Neural progenitor cell (in vitro differentiated cells): ENCODE measurements at regions not wholly inside any gene's neighbourhood (a gene's known extent, or its start where the extent isn't known, plus 50 kb on each side); places are given as distances from the start of the nearest gene placed in this dataset.
A peak's percentile ranks its signal among the peaks of the same experiment; 100 is the strongest.

Source experiments
- DNase-seq: peaks from one replicate; pipeline ENCODE4 v3.0.0-alpha.2; 2016; ENCODE audit warnings: low spot score
- H2AFZ ChIP-seq: fragments of 200-600 bp; sonication (generic); replicated peaks from 2 replicates; pipeline ENCODE4 v1.6.1; 2016; ENCODE audit warnings: antibody characterized with exemption
- H3F3A ChIP-seq: fragments of 200-600 bp; sonication (generic); 2 replicates; pipeline ENCODE4 v1.6.1; 2016; ENCODE audit warnings: antibody characterized with exemption, low read depth
- H3K27ac ChIP-seq: fragments of 200-600 bp; sonication (generic); 2 replicates; pipeline ENCODE4 v1.5.1; 2016; ENCODE audit warnings: mild to moderate bottlenecking
- H3K27me3 ChIP-seq: fragments of 200-600 bp; sonication (generic); 2 replicates; pipeline ENCODE4 v1.6.1; 2016; ENCODE audit warnings: mild to moderate bottlenecking, moderate library complexity
- H3K36me3 ChIP-seq: fragments of 200-600 bp; sonication (generic); 2 replicates; pipeline ENCODE4 v1.5.1; 2016
- H3K4me1 ChIP-seq: fragments of 200-600 bp; sonication (generic); 2 replicates; pipeline ENCODE4 v1.6.1; 2016; ENCODE audit warnings: mixed run types
- H3K4me2 ChIP-seq: fragments of 200-600 bp; sonication (generic); 2 replicates; pipeline ENCODE4 v1.6.1; 2016
- H3K4me3 ChIP-seq: fragments of 200-600 bp; sonication (generic); 2 replicates; pipeline ENCODE4 v1.5.1; 2016
- H3K79me2 ChIP-seq: fragments of 200-600 bp; sonication (generic); 2 replicates; pipeline ENCODE4 v1.6.1; 2016; ENCODE audit warnings: low read depth
- H3K9ac ChIP-seq: fragments of 200-600 bp; sonication (generic); 2 replicates; pipeline ENCODE4 v1.6.1; 2016
- H3K9me3 ChIP-seq: fragments of 200-600 bp; sonication (generic); 2 replicates; pipeline ENCODE4 v1.5.1; 2016; ENCODE audit warnings: low read depth
- H4K20me1 ChIP-seq: fragments of 200-600 bp; sonication (generic); 2 replicates; pipeline ENCODE4 v1.6.1; 2016; ENCODE audit warnings: low read depth
- H3K27ac Mint-ChIP-seq: 3 replicates; pipeline ENCODE4 v1.8.0; 2021; ENCODE audit warnings: mixed read lengths
- H3K27me3 Mint-ChIP-seq: 2 replicates; pipeline ENCODE4 v1.8.0; 2022; ENCODE audit warnings: low read depth, mild to moderate bottlenecking, inconsistent platforms, moderate library complexity, mixed read lengths; ENCODE audit not compliant: insufficient read depth
- H3K36me3 Mint-ChIP-seq: 3 replicates; pipeline ENCODE4 v1.8.0; 2021; ENCODE audit warnings: mixed read lengths
- H3K4me1 Mint-ChIP-seq: 3 replicates; pipeline ENCODE4 v1.8.0; 2021; ENCODE audit warnings: mixed read lengths
- H3K4me3 Mint-ChIP-seq: 3 replicates; pipeline ENCODE4 v1.8.0; 2021; ENCODE audit warnings: mild to moderate bottlenecking, moderate library complexity, mixed read lengths
- H3K9me3 Mint-ChIP-seq: 3 replicates; pipeline ENCODE4 v1.8.0; 2020; ENCODE audit warnings: mixed read lengths
- EZH2 ChIP-seq: fragments of 200-600 bp; sonication (generic); IDR thresholded peaks from 2 replicates; pipeline ENCODE4 v1.6.1; 2017; ENCODE audit warnings: antibody characterized with exemption, mild to moderate bottlenecking, moderate library complexity
- EZH2phosphoT487 ChIP-seq: fragments of 200-600 bp; sonication (generic); IDR thresholded peaks from 2 replicates; pipeline ENCODE4 v1.6.1; 2017; ENCODE audit warnings: antibody characterized with exemption
- TF ChIP-seq, protein P1 (sequence below): fragments of 200-600 bp; sonication (generic); IDR thresholded peaks from 2 replicates; pipeline ENCODE4 v1.5.1; 2017; ENCODE audit warnings: antibody characterized with exemption, mild to moderate bottlenecking

DNA sequence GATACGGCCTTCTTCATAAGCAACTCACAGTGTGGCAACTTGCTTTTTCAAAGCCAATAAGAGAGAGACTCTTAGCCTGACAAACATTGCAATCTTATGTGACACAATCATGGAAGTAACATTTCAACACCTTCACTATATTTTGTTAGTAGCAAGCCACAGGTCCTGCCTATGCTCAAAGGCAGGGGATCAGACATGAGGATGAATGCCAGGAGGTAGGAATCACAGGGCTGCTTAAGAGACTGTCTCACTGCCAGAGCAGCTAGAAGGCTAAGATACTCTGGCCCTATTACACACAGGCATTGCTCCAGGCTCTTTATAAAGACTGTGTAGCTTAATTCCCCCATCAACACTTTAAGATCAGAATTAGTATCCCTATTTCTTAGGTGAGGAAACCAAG lies 236.2 kb upstream of the KAZN start:
- H2AFZ ChIP-seq: no peak overlapping the region
- H3K36me3 ChIP-seq: no peaks in the 10 kb centered on the region
- Mint-ChIP-seq H3K27me3 (peaks cover 22% of the 10 kb centered on the region), H3K4me3 (no peak overlapping the region), H3K27ac (no peak overlapping the region), H3K9me3 (peaks cover 19% of the 10 kb centered on the region), H3K4me1 (peaks cover 15% of the 10 kb centered on the region), H3K36me3 (no peaks in the 10 kb centered on the region)
- no peak for DNase-seq
- no peaks in the 10 kb centered on the region for H3K9me3 ChIP-seq
- no peak overlapping the region for H3K9ac ChIP-seq
- no peak for TF ChIP-seq EZH2
- TF ChIP-seq EZH2phosphoT487: no peak
- TF ChIP-seq, protein P1, sequence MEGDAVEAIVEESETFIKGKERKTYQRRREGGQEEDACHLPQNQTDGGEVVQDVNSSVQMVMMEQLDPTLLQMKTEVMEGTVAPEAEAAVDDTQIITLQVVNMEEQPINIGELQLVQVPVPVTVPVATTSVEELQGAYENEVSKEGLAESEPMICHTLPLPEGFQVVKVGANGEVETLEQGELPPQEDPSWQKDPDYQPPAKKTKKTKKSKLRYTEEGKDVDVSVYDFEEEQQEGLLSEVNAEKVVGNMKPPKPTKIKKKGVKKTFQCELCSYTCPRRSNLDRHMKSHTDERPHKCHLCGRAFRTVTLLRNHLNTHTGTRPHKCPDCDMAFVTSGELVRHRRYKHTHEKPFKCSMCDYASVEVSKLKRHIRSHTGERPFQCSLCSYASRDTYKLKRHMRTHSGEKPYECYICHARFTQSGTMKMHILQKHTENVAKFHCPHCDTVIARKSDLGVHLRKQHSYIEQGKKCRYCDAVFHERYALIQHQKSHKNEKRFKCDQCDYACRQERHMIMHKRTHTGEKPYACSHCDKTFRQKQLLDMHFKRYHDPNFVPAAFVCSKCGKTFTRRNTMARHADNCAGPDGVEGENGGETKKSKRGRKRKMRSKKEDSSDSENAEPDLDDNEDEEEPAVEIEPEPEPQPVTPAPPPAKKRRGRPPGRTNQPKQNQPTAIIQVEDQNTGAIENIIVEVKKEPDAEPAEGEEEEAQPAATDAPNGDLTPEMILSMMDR: no peak
- H3K79me2 ChIP-seq: no peaks in the 10 kb centered on the region
- H4K20me1 ChIP-seq: no peaks in the 10 kb centered on the region
- no peak overlapping the region for H3K27ac ChIP-seq
- H3F3A ChIP-seq: no peaks in the 10 kb centered on the region
- H3K4me2 ChIP-seq: no peak overlapping the region
- H3K4me1 ChIP-seq: peaks cover 7% of the 10 kb centered on the region
- H3K27me3 ChIP-seq: no peaks in the 10 kb centered on the region
- no peak overlapping the region for H3K4me3 ChIP-seq

DNA sequence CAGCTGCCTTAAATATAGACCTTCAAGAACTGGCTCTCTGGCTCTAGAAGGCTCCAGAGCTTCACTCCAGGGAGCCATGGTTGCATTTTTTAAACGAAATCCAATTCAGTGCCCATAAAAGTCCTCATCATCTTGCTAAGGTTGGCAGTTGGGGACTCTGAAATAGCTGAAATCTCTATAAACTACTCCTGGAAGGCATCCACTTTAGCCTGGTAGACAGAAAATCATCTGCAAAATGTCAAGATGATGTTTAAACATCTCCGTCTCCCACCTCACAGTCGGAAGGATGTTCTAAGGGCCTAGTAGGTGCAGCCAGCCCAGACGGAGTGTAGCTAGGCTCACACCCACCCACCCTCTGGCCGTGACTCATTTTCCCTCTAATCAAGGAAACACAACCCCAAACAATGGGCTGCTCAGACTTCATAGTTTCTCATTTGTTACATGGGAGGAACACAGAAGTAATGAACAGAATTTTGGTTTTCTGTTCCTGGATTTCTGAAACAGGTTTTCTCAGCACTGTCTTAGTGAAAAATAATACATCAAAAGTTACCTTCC lies 235.4 kb upstream of the KAZN start:
- TF ChIP-seq EZH2 (no peak), EZH2phosphoT487 (no peak)
- TF ChIP-seq, protein P1: no peak
- Histone ChIP-seq H3K4me1 (peaks cover 7% of the 10 kb centered on the region), H3F3A (no peaks in the 10 kb centered on the region), H3K4me2 (no peak overlapping the region), H3K36me3 (no peaks in the 10 kb centered on the region), H4K20me1 (no peaks in the 10 kb centered on the region), H3K27ac (no peak overlapping the region), H2AFZ (no peak overlapping the region), H3K27me3 (no peaks in the 10 kb centered on the region), H3K79me2 (no peaks in the 10 kb centered on the region), H3K9ac (no peak overlapping the region), H3K9me3 (no peaks in the 10 kb centered on the region), H3K4me3 (no peak overlapping the region)
- Mint-ChIP-seq H3K9me3 (peaks cover 15% of the 10 kb centered on the region), H3K27ac (no peak overlapping the region), H3K27me3 (peaks cover 25% of the 10 kb centered on the region), H3K4me3 (no peak overlapping the region), H3K4me1 (peaks cover 22% of the 10 kb centered on the region), H3K36me3 (no peaks in the 10 kb centered on the region)
- DNase-seq: no peak

DNA sequence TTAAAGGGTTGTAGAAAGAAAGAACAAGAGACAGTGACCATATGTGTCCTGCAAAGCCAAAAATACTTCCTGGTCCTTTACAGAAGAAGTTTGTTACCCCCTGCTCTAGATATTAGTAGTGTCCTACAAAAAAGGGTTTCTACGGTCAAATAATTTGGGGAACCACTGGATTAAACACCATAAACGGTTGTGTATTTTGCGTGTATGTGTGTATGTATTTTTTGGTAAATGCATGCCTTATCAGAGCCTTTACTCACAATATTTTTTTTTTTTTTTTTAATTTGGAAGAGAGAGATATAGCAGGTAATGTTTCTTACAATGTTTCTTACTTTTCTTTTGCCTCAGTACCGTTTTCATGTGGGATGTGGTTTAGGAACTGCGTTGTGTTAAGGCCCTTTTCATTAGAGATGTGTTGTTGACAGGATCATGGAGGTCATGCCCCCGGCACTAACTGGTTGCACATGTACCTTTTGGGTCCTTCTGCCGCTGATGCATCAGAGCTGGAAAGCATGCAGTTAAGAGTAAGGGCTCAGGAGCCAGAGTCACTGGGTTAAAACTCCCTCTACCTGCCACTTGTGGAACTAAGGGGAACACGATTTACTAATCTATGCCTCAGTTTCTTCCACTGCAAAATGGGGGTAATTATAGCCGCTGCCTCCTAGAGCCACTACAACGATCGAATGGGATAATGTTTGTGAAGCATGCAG lies 234.6 kb upstream of the KAZN start:
- Histone ChIP-seq H3K4me1 (peaks cover 7% of the 10 kb centered on the region), H3F3A (no peaks in the 10 kb centered on the region), H3K27me3 (no peaks in the 10 kb centered on the region), H4K20me1 (no peaks in the 10 kb centered on the region), H3K9me3 (no peaks in the 10 kb centered on the region), H3K9ac (no peak overlapping the region), H2AFZ (no peak overlapping the region), H3K4me3 (no peak overlapping the region), H3K36me3 (no peaks in the 10 kb centered on the region), H3K4me2 (no peak overlapping the region), H3K27ac (no peak overlapping the region), H3K79me2 (no peaks in the 10 kb centered on the region)
- no peak for DNase-seq
- Mint-ChIP-seq H3K27ac (no peak overlapping the region), H3K4me3 (no peak overlapping the region), H3K9me3 (peaks cover 10% of the 10 kb centered on the region), H3K27me3 (peaks cover 25% of the 10 kb centered on the region), H3K4me1 (peaks cover 22% of the 10 kb centered on the region), H3K36me3 (no peaks in the 10 kb centered on the region)
- TF ChIP-seq EZH2phosphoT487: no peak
- TF ChIP-seq, protein P1: peak; percentile 7
